GM04503 (cell line): ENCODE measurements at regions not wholly inside any gene's neighbourhood (a gene's known extent, or its start where the extent isn't known, plus 50 kb on each side); places are given as distances from the start of the nearest gene placed in this dataset.

ENCODE experiments used
- DNase-seq: peaks from one replicate; pipeline ENCODE4 v3.0.0-alpha.2; 2012; ENCODE audit warnings: low read depth

GRCh38 chr6:104614394-104614793 lies 245.3 kb downstream of the HACE1 start:
- DNase-seq: no peak

DNA sequence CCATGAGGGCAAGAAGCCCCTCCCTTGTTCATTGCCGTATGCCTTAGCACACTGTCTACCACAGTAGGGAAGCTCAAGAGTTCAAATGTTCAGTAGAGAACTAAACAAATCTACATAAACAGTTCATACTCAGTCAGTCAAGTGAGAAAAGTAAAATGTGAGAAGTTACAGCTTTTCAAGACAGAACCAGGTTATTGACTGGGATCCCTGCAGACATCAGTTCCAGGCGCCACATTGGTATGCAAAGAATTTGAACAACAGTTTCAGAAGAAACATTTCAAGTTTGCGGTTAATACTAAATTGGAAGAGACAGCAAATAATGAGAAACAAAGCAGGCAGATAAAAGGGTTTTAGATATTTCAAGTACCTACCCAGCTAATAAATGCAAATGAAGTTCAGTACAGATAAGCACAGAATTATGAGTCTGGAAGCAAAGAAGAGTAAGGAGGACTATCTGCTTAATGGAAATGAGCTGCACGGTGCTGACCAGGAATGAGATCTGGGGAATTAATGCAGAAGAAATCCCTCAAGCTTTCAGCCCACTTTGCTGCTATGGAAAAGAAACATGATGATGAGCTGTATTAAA lies 246.2 kb downstream of the HACE1 start:
- no peak for DNase-seq

DNA sequence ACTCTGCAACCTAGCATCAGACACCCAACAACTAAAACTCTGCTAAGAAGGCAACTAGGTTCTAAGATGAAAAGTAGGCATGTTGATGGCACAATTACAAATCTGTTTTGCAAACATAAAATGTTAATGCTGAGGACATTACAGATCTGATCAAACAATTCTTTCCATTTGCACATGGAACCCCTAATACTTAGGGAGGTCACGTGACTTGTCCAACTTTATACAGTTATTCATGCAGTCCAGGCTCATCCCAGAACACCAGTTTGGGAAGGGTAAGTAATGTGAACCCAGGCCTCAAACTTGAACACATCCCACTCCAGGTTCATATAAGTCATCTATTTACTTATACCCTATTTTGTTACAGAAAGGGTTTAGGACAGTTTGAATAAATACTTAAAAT lies 247.2 kb downstream of the HACE1 start:
- DNase-seq: no peak

GRCh38 chr6:104608101-104608500 lies 251.6 kb downstream of the HACE1 start:
- DNase-seq: no peak

DNA sequence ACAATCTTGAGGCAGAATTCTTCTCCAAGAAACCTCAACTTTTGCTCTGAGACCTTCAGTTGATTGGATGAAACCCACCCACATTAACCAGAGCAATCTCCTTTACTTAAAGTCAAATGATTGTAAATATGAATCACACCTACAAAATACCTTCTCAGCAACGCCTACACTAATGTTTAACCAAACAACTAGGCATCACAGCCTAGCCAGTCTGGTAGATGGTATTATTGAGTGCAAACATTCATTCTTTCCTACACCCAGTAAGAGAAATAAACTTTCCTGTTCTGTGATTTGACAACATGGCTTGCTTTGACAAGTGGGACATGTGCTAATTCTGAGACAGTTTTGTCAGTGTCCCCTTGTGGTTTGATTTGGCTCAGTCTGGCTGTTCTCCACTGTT lies 252.2 kb downstream of the HACE1 start:
- DNase-seq: no peak

DNA sequence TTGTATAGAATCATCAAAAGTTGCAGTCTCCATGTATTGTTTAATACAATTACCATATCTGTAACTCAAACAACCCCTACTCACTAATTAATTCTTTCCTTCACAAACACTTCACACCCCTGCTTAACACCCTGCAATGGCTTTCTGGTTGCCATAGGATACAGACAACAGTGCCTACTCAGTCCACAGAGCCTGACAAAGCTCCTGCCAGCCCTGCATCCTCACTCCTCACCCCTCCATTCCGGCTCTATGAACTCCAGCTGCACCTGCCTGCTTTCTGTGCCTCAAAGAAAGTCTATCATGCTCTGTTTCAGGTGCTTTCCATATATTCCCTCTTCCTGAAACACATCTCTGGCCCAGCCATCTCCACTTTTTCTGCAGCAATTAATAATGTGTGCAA lies 253.4 kb downstream of the HACE1 start:
- no peak for DNase-seq

GRCh38 chr6:104604685-104605084 lies 255.0 kb downstream of the HACE1 start:
- DNase-seq: no peak

GRCh38 chr6:104603108-104603745 lies 256.5 kb downstream of the HACE1 start:
- no peak for DNase-seq

DNA sequence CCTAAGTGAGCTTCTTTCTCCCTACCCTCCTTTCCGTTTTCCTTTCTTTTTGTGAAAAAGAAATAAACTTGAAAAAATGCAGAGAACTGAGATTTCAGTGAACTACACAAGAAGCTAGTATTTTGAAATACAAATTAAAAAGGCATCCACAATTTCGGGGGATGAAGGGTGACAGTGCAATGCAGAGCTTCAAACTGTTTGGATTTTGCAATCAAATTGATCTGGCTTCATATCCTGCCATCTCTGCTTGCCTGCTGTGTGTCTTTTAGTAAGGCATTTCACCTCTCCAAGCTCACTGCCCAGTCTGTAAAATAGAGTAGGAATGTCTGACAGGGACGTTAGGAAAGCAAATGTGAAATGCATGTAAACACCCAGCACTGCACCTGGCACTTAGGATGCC lies 258.0 kb downstream of the HACE1 start:
- no peak for DNase-seq

DNA sequence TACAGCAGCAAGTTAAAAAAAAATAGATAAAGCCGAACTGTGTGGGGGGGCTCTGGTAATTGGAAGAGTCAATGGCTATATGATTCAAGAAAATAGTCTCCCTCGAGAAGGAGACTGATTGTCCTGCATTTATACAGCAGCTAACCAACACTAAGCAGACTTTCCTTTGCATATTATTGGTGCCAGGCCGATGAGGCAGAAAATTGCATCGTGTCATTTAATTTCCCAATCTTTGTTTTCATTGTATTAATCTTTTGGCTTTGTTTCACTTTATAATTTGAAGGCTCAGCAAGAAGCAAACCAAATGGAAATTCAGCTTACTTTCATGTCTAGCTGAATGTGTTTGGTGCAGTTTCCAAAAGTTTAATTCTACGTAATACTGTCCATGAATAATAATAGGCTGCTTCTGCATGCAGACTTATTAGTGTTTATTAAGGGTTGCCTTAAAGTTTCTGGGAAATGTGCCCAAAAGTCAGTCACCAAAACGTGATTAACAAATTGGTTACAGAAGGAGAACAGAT lies 258.5 kb downstream of the HACE1 start:
- no peak for DNase-seq

DNA sequence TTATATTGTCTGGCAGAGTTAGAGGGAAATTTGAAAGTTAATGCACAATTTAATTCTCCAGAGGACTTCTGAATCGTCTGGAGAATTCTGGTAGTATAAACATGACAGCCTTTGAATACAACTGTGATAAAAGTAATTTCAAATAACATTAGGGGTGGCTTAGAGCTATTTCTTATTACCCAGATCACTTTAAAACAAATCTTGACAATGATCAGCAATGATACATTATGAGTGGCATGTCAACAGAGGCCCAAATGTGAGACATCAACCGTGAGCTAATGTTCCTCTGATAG lies 259.1 kb downstream of the HACE1 start:
- DNase-seq: no peak

GRCh38 chr6:104599821-104600638 lies 259.7 kb downstream of the HACE1 start:
- no peak for DNase-seq

DNA sequence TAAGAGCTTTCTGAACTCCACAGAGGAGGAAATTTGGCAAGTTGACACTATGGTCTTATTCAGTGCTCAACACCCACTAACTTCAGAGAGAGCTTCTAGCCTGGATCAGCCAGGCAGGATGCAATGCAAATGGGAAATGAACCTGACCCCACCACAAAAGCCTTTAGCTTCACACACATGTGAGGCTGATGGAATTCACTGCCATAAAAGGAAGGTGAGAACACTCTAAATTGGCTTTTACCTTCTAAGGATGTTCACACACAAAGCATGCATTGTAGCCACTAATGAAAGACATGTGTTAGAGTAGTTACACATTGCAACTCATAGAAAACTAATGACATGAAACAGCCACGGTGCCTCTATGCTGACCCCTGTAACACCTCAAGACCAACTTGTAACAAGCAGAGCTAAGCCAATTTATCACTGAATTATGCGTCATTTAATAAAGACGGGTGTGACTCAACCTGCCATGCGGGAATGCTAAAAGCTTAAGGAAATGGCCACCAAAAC lies 262.1 kb downstream of the HACE1 start:
- DNase-seq: no peak

- no peak for DNase-seq
Observed at GRCh38 chr6:104596091-104596490, 263.6 kb downstream of the HACE1 start.

GRCh38 chr6:104595311-104595820 lies 264.4 kb downstream of the HACE1 start:
- DNase-seq: no peak

- no peak for DNase-seq
Observed at GRCh38 chr6:104591573-104592334, 268.0 kb downstream of the HACE1 start.

- DNase-seq: no peak
Observed at GRCh38 chr6:104589940-104590339, 269.8 kb downstream of the HACE1 start.

DNA sequence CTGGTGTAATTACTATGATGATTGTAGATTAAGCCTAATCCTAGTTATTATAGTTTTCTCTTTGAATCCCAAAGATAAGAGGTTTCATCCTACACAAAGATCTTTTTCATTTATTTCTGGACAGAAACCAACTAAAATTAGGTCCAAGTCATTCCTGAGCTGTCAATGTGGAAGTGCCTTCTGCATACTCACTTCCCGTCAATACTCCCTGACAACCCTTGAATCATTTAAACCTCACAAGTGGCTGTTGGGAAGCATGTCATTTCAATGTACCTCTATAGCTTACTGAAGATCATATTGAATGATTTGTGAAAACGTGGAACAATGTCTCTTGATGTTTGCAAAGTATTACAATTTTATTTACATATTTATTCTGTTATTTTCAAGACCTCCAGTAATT lies 274.1 kb downstream of the HACE1 start:
- DNase-seq: no peak

GRCh38 chr6:104580452-104580851 lies 279.3 kb downstream of the HACE1 start:
- no peak for DNase-seq

GRCh38 chr6:104579310-104579863 lies 280.3 kb downstream of the HACE1 start:
- no peak for DNase-seq

- no peak for DNase-seq
Observed at GRCh38 chr6:104575536-104575935, 284.2 kb downstream of the HACE1 start.
